T47D (cell line): ENCODE measurements at regions not wholly inside any gene's neighbourhood (a gene's known extent, or its start where the extent isn't known, plus 50 kb on each side); places are given as distances from the start of the nearest gene placed in this dataset.

Source experiments
- DNase-seq, 2 experiments: peaks; one replicate each; pipeline versions ENCODE4 v3.0.0 to v3.0.0-alpha.2; 2011 to 2012; ENCODE audit warnings: low read depth in 1 of 2, low spot score in 1 of 2
- JUND ChIP-seq: IDR thresholded peaks from 2 replicates; pipeline ENCODE4 v1.6.1; 2012; ENCODE audit warnings: low read depth
- in situ Hi-C: cut with HindIII; loops from 2 replicates; pipeline ENCODE4 v1.10.0; 2016; ENCODE audit warnings: low sequenced_read_pairs, low pct_unique_long_range_greater_than_20kb

DNA sequence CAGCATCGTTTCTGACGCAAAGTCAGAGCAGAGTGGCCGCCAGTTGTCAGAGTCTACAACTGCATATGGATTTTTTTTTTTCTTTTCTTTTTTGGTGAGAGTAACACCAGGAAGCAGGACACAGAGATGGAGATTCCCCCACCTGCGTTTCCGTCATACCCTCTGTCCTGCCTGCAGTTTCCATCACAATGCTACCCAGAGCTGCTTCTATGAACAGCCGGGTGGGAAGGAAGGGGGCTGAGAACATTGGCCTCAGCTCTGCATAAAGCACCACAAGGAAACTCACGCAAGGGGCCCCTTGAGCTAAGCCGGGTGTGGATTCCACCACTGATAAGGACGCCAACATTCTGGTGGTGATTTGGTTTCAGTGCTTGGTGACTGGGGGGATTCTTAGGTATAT, 183.5 kb upstream of the AFDN start:
- DNase-seq = no peak
- TF ChIP-seq JUND = no peak
- in situ Hi-C loops = no loop called here

DNA sequence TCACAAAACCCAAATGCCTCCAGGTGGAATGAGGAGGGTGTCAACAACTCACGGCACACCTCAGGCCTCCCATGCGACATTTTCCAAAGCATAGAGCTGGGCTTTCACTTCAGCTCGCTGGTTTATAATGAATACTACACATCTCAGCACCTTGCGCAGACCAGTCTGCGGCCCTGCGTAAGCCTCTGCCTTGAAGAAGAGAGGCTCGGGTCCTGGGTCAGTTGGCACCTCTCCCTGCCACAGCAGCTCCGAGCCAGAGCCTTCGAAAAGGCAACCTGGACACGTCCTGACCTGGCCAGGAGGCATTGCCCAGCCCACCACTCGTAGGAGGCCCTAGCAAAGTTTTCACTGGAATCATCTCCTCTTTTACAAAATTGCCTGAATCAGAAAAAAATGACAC, 183.0 kb upstream of the AFDN start:
- in situ Hi-C loops = no loop called here
- DNase-seq = no peak
- TF ChIP-seq JUND = no peak

DNA sequence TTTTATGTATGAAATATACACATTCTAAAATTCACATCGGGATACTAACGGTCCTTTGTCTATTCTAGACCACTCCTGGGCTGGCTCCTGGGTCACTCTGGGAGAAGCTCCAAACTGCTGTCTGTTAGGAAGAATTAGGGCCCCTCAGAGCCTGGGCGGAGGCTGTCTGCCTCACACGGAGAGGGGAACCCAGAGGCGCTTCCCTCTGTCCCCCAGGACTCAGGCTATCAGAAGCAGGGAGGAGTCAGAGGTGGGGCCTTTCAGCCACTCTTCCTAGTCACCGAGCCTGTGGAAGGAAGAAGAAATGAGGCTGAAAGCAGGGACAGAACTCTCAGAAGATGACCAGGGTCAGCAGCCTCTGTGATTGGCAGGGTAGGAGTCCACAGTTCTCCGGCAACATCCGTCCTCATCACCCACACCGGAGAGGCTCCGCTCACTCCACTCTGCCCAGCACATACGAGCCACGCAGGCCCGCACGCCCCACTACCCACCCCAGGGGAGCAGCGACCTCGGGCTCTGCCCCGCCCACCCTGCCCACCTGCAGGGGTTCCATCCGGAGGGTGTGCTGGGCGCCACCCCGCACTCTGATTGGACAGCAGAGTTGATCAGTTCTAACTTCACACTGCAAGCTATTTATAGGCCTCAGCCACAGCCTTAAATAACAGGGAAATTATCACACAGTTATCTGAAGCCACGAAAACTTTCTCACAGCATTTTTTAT, 182.1 kb upstream of the AFDN start:
- in situ Hi-C loops = no loop called here
- no peak for DNase-seq
- no peak for TF ChIP-seq JUND

DNA sequence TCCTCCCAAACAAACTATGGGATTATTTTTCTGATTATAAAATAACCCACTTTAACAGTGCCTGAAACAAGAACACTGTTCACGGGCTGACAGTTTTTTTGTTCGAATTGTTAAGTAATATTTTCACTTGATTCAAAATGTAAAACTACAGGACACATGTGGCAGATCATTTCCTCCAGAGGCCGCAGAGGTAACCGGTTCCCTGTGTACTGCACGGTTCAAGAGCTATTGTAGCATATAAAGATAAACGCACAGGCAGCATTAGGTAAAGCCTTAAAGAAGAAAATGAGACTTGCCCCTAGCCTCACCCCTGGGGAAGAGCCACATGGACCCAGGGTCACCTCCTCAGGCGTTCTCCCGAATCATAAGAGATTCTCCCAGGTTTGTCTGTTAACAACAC, 181.3 kb upstream of the AFDN start:
- in situ Hi-C loops = no loop called here
- DNase-seq = no peak
- no peak for TF ChIP-seq JUND

DNA sequence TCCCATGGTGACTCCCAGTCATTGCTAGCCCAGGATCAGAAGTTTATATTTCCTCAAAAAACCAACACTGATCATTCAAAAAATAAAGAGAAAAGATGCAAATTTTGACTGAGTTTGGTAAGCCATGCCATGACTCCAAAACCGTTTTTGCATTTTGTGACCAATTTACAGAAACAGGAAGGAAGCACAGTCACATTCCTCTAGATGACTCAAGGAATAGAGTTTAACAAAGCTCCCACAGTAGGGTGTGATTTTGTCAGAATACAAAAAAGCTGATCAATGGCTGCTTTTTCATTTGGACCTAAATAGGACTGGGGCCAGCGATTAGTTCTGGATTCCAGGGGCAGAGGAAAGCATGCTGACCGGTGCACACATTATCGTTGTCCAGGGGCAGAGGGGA, 179.4 kb upstream of the AFDN start:
- no peak for TF ChIP-seq JUND
- no peak for DNase-seq
- in situ Hi-C loops = no loop called here

DNA sequence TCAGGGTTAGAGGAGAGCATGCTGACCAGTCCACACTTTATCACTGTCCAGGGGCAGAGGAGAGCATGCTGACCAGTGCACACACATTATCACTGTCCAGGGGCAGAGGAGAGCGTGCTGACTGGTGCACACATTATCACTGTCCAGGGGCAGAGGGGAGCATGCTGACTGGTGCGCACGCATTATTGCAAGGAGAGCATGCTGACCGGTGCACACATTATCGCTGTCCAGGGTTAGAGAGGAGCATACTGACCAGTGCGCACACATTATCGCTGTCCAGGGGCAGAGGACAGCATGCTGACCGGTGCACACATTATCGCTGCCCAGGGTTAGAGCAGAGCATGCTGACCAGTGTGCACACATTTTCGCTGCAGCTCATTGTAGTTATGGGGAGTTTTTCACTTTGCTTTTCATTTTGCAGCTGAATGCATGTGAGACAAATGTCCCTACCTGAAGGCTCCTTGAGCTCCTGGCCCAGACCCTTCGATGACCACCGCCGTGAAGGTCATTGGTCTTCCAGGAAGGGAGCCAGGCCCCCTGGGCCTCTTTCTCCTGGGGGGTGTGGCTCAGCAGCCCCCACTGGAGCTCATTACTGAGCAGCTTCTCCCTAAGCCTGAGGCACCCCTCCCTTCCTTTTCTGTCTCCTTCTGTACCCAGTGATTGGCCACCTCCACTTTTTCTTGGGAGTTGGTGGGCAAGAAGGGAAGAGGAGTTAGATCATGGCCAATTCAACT, 178.8 kb upstream of the AFDN start:
- DNase-seq = no peak
- no peak for TF ChIP-seq JUND

DNA sequence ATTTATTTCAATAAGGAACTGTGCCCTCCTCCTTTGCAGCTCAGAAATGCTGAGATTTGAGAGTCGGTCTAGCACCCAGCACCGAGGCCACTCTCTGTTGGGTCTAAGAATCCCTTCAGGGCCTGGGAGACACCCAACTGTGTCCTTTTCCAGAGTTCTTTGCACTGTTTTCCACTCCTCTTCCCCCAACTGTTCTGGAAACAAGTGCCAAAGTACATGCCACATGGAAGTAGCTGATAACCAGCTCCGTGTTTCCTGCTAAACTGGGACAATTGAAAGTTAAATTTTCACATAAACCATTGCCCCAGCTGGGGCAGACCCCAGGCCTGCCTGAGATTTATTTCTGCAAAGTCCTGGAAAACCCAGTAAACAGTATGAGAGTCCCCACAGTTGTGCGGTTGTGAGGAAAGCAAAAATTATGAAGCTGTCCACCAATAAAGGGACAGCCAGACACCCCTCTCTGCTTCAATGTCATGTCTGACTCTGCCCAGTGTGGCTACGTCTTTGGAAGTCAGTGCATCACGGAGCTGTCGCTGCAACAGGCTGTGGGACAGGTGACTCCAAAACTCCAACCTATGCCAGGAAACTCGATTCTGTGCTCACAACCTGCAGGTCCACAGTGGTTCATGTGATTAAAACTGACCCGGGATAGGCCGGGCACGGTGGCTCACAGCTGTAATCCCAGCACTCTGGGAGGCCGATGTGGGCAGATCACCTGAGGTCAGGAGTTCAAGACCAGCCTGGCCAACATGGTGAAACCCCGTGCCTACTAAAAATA, 178.0 kb upstream of the AFDN start:
- no peak for DNase-seq
- in situ Hi-C loops = no loop called here
- TF ChIP-seq JUND = no peak

More for the DNA sequence above, 178.8 kb upstream of the AFDN start:
- in situ Hi-C loops = no loop called here

DNA sequence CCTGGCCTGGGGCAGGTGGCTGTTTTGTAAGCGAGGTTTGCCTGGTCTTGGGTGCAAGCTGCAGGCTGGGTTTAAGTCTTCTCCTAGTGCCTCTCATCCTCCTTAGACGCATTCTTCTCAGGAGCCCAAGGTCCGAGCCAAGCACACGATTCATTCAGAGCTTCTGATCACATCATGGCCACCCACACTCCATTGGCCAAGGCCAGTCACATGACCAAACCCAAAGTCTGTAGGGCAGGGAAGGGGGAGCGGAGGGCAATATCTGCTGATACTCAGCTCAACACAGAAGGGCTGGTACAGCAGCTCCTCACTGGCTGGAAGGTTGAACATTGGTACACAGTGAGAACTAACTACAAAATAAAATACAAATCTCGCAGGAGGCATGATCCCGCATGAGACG, 177.2 kb upstream of the AFDN start:
- DNase-seq = no peak
- TF ChIP-seq JUND = no peak
- in situ Hi-C loops = no loop called here

DNA sequence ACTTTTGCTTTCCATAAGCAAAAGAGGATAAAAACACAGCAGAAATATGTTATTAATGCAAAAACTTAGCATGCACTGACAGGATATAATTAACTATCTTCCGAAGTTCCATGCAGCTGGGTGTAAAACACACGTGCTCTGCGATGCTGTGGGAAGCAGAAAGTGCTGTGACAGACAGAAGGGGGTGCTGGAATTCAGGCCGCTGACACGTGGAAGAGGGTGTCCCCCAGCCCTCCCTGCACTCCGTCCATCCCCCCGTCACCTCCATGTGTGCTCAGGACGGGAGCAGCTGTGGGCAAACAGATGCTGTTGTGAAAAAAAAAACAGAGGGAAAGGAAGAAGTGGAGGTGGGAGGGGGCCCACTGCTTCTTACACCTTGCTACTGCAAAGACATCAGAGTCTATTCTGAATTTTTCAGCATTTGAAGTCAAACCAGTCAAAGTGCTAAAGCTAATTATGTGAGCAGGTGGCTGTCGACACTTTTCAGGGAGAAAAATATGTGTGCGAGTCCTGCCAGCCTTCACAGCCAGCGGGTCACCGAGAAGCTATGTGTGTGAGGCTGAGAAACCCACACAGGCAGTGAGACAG, 175.9 kb upstream of the AFDN start:
- DNase-seq = no peak
- no peak for TF ChIP-seq JUND
- in situ Hi-C loops = no loop called here

DNA sequence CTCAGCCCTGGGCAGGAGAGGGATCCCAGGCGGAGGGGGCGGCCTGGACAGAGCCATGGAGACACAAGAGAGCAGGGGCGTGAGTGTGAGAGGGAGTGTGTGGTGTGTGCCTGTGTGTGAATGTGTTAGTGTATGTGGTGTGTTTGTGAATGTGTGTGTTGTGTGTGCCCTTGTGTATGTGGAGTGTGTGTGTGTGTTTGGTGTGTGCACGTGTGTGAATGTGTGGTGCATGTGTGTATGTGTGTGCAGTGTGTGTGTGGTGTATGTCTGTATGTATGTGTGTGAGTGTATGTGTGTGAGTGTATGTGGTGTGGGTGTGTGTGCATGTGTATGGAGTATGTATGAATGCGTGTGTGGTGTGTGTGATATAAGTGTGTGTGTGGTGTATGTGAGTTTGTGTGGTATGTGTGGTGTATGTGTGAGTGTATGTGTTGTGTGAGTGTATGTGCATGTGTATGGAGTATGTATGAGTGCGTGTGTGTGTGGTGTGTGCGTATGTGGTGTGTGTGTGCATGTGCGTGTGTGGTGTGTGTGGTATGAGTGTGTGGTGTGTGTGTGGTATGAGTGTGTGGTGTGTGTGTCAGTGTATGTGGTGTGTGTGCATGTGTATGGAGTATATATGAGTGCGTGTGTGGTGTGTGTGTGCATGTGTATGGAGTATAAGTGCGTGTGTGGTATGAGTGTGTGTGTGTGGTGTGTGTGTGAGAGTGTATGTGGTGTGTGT, 175.2 kb upstream of the AFDN start:
- in situ Hi-C loops = no loop called here
- TF ChIP-seq JUND = no peak
- no peak for DNase-seq

DNA sequence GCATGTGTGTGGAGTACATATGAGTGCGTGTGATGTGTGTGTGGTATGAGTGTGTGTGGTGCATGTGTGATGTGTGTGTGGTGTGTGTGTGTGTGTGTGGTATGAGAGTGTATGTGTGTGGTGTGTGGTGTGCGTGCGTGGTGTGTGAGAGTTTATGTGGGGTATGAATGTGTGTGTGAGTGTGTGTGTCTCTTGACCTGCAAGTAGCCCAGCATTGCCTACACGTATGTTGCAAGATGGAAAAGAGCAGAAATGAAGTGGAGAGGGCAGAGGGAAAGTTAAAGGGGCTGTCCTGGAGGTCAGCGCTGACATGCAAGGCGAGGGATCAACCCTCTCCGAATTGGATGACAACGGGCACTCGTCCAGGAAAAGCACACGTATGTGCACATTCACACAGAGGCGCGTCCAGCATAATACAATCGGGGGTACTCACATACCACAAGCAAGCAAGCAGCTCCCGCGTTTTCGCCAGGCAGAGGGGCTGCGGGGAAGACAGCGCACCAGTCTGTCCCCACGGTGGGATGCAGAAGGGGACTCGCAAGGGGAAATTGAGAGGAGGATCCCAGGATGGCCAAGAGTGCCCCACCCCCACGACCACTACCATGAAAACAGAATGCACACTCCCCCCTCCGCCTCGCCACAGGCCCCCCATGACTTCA, 174.5 kb upstream of the AFDN start:
- no peak for TF ChIP-seq JUND
- in situ Hi-C loops = no loop called here
- no peak for DNase-seq

DNA sequence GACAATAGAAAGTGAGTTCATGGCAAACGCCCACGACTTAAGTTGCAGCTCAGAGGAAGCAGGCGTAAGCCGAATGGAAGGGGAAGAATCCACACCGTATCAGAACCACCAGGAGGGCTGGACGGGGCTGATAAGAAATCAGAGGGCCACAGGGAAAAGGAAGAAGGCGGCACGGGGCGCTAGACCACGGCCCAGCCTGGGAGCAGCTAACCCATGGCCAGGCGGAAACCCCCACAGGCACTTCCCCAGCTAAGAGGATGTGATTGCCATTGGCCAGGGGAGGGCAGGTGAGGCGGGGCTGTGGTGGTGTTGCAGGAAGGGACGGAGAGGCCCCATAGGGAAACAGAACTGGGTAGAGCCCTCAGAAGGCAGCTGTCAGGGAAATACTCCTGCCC, 174.0 kb upstream of the AFDN start:
- in situ Hi-C loops = no loop called here
- TF ChIP-seq JUND = no peak
- DNase-seq = no peak
